H9 (cell line): ENCODE measurements at regions not wholly inside any gene's neighbourhood (a gene's known extent, or its start where the extent isn't known, plus 50 kb on each side); places are given as distances from the start of the nearest gene placed in this dataset.

Experiments used
- DNase-seq: peaks from one replicate; pipeline ENCODE4 v3.0.0-alpha.2; 2017
- H2AFZ ChIP-seq: one replicate; pipeline ENCODE4 v1.6.1; 2013; ENCODE audit warnings: mild to moderate bottlenecking, low read length, control low read depth, moderate library complexity
- H2AK5ac ChIP-seq: 2 replicates; pipeline ENCODE4 v1.6.1; 2013; ENCODE audit warnings: low read length, control low read depth, mixed read lengths; ENCODE audit not compliant: insufficient read length
- H2BK120ac ChIP-seq: one replicate; pipeline ENCODE4 v1.6.1; 2013; ENCODE audit warnings: low read depth, mild to moderate bottlenecking, low read length, control low read depth, inconsistent platforms; ENCODE audit not compliant: poor library complexity, severe bottlenecking
- H2BK12ac ChIP-seq: 2 replicates; pipeline ENCODE4 v1.6.1; 2013; ENCODE audit warnings: low read length, control low read depth, mixed read lengths, low read depth; ENCODE audit not compliant: insufficient read length
- H2BK15ac ChIP-seq: 2 replicates; pipeline ENCODE4 v1.6.1; 2013; ENCODE audit warnings: low read depth, low read length, control low read depth
- H2BK20ac ChIP-seq: one replicate; pipeline ENCODE4 v1.6.1; 2013; ENCODE audit warnings: low read depth, mild to moderate bottlenecking, low read length, control low read depth, inconsistent platforms; ENCODE audit not compliant: poor library complexity, severe bottlenecking
- H2BK5ac ChIP-seq: 2 replicates; pipeline ENCODE4 v1.6.1; 2013; ENCODE audit warnings: low read length, control low read depth, mixed read lengths; ENCODE audit not compliant: insufficient read length
- H3K14ac ChIP-seq: 2 replicates; pipeline ENCODE4 v1.6.1; 2013; ENCODE audit warnings: low read length, control low read depth; ENCODE audit not compliant: insufficient read depth
- H3K18ac ChIP-seq: 2 replicates; pipeline ENCODE4 v1.6.1; 2013; ENCODE audit warnings: low read depth, mild to moderate bottlenecking, mixed read lengths, low read length, control low read depth; ENCODE audit not compliant: insufficient read length
- H3K23ac ChIP-seq: 2 replicates; pipeline ENCODE4 v1.6.1; 2013; ENCODE audit warnings: low read length, control low read depth, mixed read lengths, low read depth; ENCODE audit not compliant: insufficient read length
- H3K23me2 ChIP-seq: 2 replicates; pipeline ENCODE4 v1.6.1; 2013; ENCODE audit warnings: low read depth, mild to moderate bottlenecking, mixed read lengths, low read length, control low read depth; ENCODE audit not compliant: insufficient read length, poor library complexity, severe bottlenecking
- H3K27ac ChIP-seq: 2 replicates; pipeline ENCODE4 v1.5.1; 2013; ENCODE audit warnings: low read length, control low read depth, mixed read lengths, low read depth; ENCODE audit not compliant: insufficient read length
- H3K27me3 ChIP-seq: 2 replicates; pipeline ENCODE4 v1.6.1; 2013; ENCODE audit warnings: low read length, control low read depth, inconsistent platforms; ENCODE audit not compliant: insufficient read depth
- H3K4ac ChIP-seq: 2 replicates; pipeline ENCODE4 v1.6.1; 2013; ENCODE audit warnings: low read depth, mild to moderate bottlenecking, control low read depth, inconsistent platforms, low read length, moderate library complexity
- H3K4me1 ChIP-seq: 2 replicates; pipeline ENCODE4 v1.6.1; 2013; ENCODE audit warnings: low read length, control low read depth, inconsistent platforms; ENCODE audit not compliant: insufficient read depth
- H3K4me2 ChIP-seq: 2 replicates; pipeline ENCODE4 v1.6.1; 2013; ENCODE audit warnings: low read length, control low read depth, mixed read lengths; ENCODE audit not compliant: insufficient read length, insufficient read depth
- H3K56ac ChIP-seq: 2 replicates; pipeline ENCODE4 v1.6.1; 2013; ENCODE audit warnings: low read depth, mild to moderate bottlenecking, mixed read lengths, low read length, control low read depth; ENCODE audit not compliant: insufficient read length
- H3K79me1 ChIP-seq: 2 replicates; pipeline ENCODE4 v1.6.1; 2013; ENCODE audit warnings: low read depth, mild to moderate bottlenecking, moderate library complexity, low read length, control low read depth, inconsistent platforms; ENCODE audit not compliant: insufficient read depth, poor library complexity, severe bottlenecking
- H3K79me2 ChIP-seq: 2 replicates; pipeline ENCODE4 v1.6.1; 2013; ENCODE audit warnings: low read length, control low read depth, inconsistent platforms; ENCODE audit not compliant: insufficient read depth
- H3K9ac ChIP-seq: 2 replicates; pipeline ENCODE4 v1.6.1; 2013; ENCODE audit warnings: low read length, control low read depth, mixed read lengths; ENCODE audit not compliant: insufficient read length; ENCODE audit errors: extremely low read depth
- H3K9me3 ChIP-seq: one replicate; pipeline ENCODE4 v1.6.1; 2013; ENCODE audit warnings: low read depth, low read length, inconsistent platforms; ENCODE audit not compliant: control insufficient read depth
- H3T11ph ChIP-seq: one replicate; pipeline ENCODE4 v1.6.1; 2013; ENCODE audit warnings: mild to moderate bottlenecking, low read length, control low read depth, inconsistent platforms
- H4K20me1 ChIP-seq: one replicate; pipeline ENCODE4 v1.6.1; 2013; ENCODE audit not compliant: control insufficient read depth, insufficient read length, insufficient read depth
- H4K5ac ChIP-seq: 2 replicates; pipeline ENCODE4 v1.6.1; 2013; ENCODE audit warnings: low read depth, mild to moderate bottlenecking, mixed read lengths, low read length, control low read depth; ENCODE audit not compliant: insufficient read length
- H4K8ac ChIP-seq: replicated peaks from 2 replicates; pipeline ENCODE4 v1.6.1; 2013; ENCODE audit warnings: low read length, control low read depth, mixed read lengths, low read depth; ENCODE audit not compliant: insufficient read length
- H4K91ac ChIP-seq: 2 replicates; pipeline ENCODE4 v1.6.1; 2013; ENCODE audit warnings: low read depth, mild to moderate bottlenecking, moderate library complexity, mixed read lengths, low read length, control low read depth; ENCODE audit not compliant: insufficient read length
- H3K27ac Mint-ChIP-seq, 3 experiments: 2 replicates in 2 of 3; 3 replicates in 1 of 3; pipeline ENCODE4 v1.8.0; 2020 to 2021; ENCODE audit warnings: mixed read lengths in 3 of 3, mild to moderate bottlenecking in 1 of 3, moderate library complexity in 1 of 3
- H3K27me3 Mint-ChIP-seq: 2 replicates; pipeline ENCODE4 v1.8.0; 2021; ENCODE audit warnings: low read depth, mild to moderate bottlenecking, moderate library complexity, mixed read lengths
- H3K36me3 Mint-ChIP-seq, 3 experiments: 2 replicates in 2 of 3; 3 replicates in 1 of 3; pipeline ENCODE4 v1.8.0; 2020 to 2021; ENCODE audit warnings: low read depth in 3 of 3, mixed read lengths in 3 of 3; ENCODE audit not compliant: insufficient read depth in 1 of 3
- H3K4me1 Mint-ChIP-seq, 2 experiments: 2 replicates each; pipeline ENCODE4 v1.8.0; 2020; ENCODE audit warnings: mixed read lengths in 2 of 2
- H3K4me3 Mint-ChIP-seq, 2 experiments: 2 replicates in 1 of 2; 3 replicates in 1 of 2; pipeline ENCODE4 v1.8.0; 2020 to 2021; ENCODE audit warnings: mild to moderate bottlenecking in 2 of 2, mixed read lengths in 2 of 2, moderate library complexity in 1 of 2
- H3K9me3 Mint-ChIP-seq, 2 experiments: 2 replicates in 1 of 2; 3 replicates in 1 of 2; pipeline ENCODE4 v1.8.0; 2020; ENCODE audit warnings: mild to moderate bottlenecking in 2 of 2, mixed read lengths in 2 of 2, moderate library complexity in 1 of 2
- WGBS: extraction: QIAGEN DNeasy Blood & Tissue Kit; methylation state at CpG from one replicate; pipeline ENCODE4 v1.1.7; 2013; ENCODE audit warnings: missing lambda C conversion rate, low lambda C conversion rate, mixed read lengths; ENCODE audit not compliant: insufficient read length; ENCODE audit errors: extremely low coverage; 5-methylcytosine and 5-hydroxymethylcytosine counted together
- TF ChIP-seq, protein P1 (sequence below): fragments of 200-600 bp; sonication (generic); conservative IDR thresholded peaks from 3 replicates; pipeline ENCODE4 v1.8.0; 2021; ENCODE audit warnings: antibody characterized with exemption, mild to moderate bottlenecking

DNA sequence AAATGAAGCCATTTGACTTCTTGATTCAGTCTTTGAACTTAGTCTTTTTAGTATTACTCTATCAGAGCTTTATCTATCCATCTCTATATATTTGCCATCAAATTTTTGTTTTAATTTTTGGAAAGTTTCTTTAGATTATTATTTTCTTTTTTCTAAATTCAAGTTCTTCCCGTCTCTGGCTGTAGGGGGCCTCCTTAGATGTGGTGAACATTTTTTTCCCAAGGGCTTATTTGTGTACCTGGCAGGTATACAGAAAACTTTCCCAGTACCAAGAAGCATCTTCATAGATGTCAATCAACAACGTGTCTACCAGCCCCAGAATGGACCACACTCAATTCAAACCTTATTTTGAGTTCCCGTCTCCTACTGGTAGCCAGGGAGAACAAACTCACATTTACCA, 486.8 kb upstream of the CNTN4 start:
- Histone ChIP-seq H2AFZ (no peak overlapping the region), H3K56ac (no peak overlapping the region), H3K4ac (no peak overlapping the region), H3T11ph (no peak overlapping the region), H3K79me1 (no peaks in the 10 kb centered on the region), H4K91ac (no peak overlapping the region), H2BK20ac (no peak overlapping the region), H3K4me2 (no peak overlapping the region), H3K14ac (no peak overlapping the region), H3K9ac (no peak overlapping the region), H2BK12ac (no peak overlapping the region), H4K8ac (no peak overlapping the region), H3K23me2 (no peaks in the 10 kb centered on the region), H3K9me3 (no peaks in the 10 kb centered on the region), H3K23ac (no peak overlapping the region), H3K18ac (no peak overlapping the region), H2BK120ac (no peak overlapping the region), H2BK15ac (no peak overlapping the region), H3K27me3 (no peaks in the 10 kb centered on the region), H3K79me2 (no peaks in the 10 kb centered on the region), H2BK5ac (no peak overlapping the region), H3K27ac (no peak overlapping the region), H4K20me1 (no peaks in the 10 kb centered on the region), H4K5ac (no peak overlapping the region), H2AK5ac (no peak overlapping the region), H3K4me1 (no peaks in the 10 kb centered on the region)
- H3K9me3 Mint-ChIP-seq, result no peaks in the 10 kb centered on the region
- H3K36me3 Mint-ChIP-seq, result no peaks in the 10 kb centered on the region
- H3K27me3 Mint-ChIP-seq, result no peaks in the 10 kb centered on the region
- DNase-seq, result no peak
- H3K4me3 Mint-ChIP-seq, result no peak overlapping the region
- WGBS, result no CpG with 5 or more reads among the region's 3 CpGs
- TF ChIP-seq, protein P1, sequence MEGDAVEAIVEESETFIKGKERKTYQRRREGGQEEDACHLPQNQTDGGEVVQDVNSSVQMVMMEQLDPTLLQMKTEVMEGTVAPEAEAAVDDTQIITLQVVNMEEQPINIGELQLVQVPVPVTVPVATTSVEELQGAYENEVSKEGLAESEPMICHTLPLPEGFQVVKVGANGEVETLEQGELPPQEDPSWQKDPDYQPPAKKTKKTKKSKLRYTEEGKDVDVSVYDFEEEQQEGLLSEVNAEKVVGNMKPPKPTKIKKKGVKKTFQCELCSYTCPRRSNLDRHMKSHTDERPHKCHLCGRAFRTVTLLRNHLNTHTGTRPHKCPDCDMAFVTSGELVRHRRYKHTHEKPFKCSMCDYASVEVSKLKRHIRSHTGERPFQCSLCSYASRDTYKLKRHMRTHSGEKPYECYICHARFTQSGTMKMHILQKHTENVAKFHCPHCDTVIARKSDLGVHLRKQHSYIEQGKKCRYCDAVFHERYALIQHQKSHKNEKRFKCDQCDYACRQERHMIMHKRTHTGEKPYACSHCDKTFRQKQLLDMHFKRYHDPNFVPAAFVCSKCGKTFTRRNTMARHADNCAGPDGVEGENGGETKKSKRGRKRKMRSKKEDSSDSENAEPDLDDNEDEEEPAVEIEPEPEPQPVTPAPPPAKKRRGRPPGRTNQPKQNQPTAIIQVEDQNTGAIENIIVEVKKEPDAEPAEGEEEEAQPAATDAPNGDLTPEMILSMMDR, result peak; percentile 51
- no peak overlapping the region for H3K27ac Mint-ChIP-seq
- H3K4me1 Mint-ChIP-seq, result no peaks in the 10 kb centered on the region
